ENCODE measurements at regions not wholly inside any gene's neighbourhood (a gene's known extent, or its start where the extent isn't known, plus 50 kb on each side); places are given as distances from the start of the nearest gene placed in this dataset.
A peak's percentile ranks its signal among the peaks of the same experiment; 100 is the strongest.

GRCh38 chr12:13437541-13437940, 241.0 kb downstream of the EMP1 start:
- Mint-ChIP-seq H3K36me3 (ENCODE audit: low read depth) (no peaks in the 10 kb centered on the region), H3K4me1 (no peaks in the 10 kb centered on the region), H3K4me3 (no peak overlapping the region), H3K9me3 (no peaks in the 10 kb centered on the region), H3K27ac (no peak overlapping the region), H3K27me3 (peaks cover 3% of the 10 kb centered on the region)
- intact Hi-C loops (cut with micrococcal nuclease) = no loop called here
- peak; percentile 8 for DNase-seq

DNA sequence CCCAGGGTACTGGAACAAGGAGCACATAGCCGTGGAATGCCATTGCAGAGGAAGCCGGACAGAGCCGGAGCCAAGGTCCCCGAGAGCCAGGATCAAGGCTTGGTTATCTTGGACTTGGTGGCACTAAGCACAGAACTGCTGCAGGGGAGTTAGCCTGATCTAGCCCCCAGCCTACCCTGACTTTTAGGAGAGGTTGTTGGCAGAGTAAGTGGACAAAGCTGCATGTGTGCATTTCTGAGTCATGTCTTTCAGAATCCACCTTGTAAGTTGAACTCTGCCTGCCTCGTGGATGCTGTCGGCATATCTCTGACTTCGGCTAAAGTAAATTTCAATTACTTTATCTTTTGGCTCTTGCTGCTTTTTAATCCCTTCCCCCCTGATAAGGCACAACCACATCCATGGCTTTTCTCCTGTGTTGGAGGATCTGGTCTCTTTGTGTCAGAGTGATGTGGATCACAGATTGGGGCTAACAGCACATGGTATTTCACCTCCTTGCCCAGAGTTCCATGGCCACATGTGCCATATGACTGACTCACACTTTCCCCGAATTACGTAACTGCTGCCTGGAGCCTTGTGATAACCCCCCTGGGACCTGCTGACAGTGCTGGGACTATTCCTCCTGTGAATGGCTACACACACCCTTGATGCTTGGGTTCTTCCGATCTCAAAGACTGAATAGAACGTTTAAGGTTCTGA, 240.3 kb downstream of the EMP1 start:
- DNase-seq = peak; percentile 44
- Mint-ChIP-seq H3K27ac (no peak overlapping the region), H3K36me3 (ENCODE audit: low read depth) (no peaks in the 10 kb centered on the region), H3K4me3 (no peak overlapping the region), H3K9me3 (no peaks in the 10 kb centered on the region), H3K27me3 (peaks cover 3% of the 10 kb centered on the region), H3K4me1 (no peaks in the 10 kb centered on the region)
- intact Hi-C loops (cut with micrococcal nuclease) = no loop called here

GRCh38 chr12:13436182-13436581, 239.7 kb downstream of the EMP1 start:
- Mint-ChIP-seq H3K36me3 (ENCODE audit: low read depth) (no peaks in the 10 kb centered on the region), H3K27me3 (peaks cover 3% of the 10 kb centered on the region), H3K9me3 (no peaks in the 10 kb centered on the region), H3K4me3 (no peak overlapping the region), H3K4me1 (no peaks in the 10 kb centered on the region), H3K27ac (no peak overlapping the region)
- DNase-seq = peak; percentile 16
- intact Hi-C loops (cut with micrococcal nuclease) = no loop called here

DNA sequence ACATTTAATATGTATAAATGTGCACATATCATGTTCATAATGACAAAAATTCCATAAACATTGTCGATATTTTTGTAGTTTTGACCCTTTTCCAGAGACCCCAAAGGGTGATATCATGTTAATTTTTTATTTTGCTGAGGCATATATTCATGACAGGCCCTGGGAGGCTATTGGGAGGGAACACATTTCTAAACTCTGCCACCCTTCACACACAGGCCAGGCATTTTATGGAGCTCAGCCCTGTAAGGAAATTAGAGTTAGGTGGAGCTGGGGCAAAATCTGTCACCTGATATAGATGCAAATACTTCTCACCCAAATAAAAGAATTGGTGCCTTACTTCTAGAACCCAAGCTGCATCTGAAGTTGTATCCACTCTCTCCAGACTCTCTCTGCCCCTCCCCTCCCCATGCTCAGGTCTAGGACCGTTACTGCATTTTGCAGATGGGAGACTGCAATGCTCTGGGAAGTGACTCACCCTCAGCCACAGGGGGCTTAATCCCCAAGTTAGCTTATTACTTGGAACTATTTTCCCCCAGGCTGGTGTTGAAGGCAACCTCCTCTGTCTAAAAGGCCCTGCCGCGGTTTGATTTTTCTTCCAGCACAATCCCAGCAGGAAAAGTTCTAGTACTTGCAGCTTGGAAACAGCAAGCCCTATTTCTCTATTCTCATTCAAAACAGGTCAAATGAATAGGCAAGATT, 238.9 kb downstream of the EMP1 start:
- H3K36me3 Mint-ChIP-seq (ENCODE audit: low read depth) = no peaks in the 10 kb centered on the region
- intact Hi-C loops (cut with micrococcal nuclease) = no loop called here
- H3K27me3 Mint-ChIP-seq = peaks cover 3% of the 10 kb centered on the region
- DNase-seq = peak; percentile 15
- no peak overlapping the region for H3K27ac Mint-ChIP-seq
- no peak overlapping the region for H3K4me3 Mint-ChIP-seq
- H3K4me1 Mint-ChIP-seq = no peaks in the 10 kb centered on the region
- no peaks in the 10 kb centered on the region for H3K9me3 Mint-ChIP-seq

GRCh38 chr12:13433768-13434167, 237.2 kb downstream of the EMP1 start:
- Mint-ChIP-seq H3K9me3 (no peaks in the 10 kb centered on the region), H3K27ac (no peak overlapping the region), H3K4me1 (no peaks in the 10 kb centered on the region), H3K27me3 (peaks cover 3% of the 10 kb centered on the region), H3K4me3 (no peak overlapping the region), H3K36me3 (ENCODE audit: low read depth) (no peaks in the 10 kb centered on the region)
- no peak for DNase-seq
- intact Hi-C loops (cut with micrococcal nuclease) = no loop called here

GRCh38 chr12:13431041-13431440, 234.5 kb downstream of the EMP1 start:
- intact Hi-C loops (cut with micrococcal nuclease) = no loop called here
- DNase-seq = no peak
- H3K4me3 Mint-ChIP-seq = no peak overlapping the region
- H3K27me3 Mint-ChIP-seq = peaks cover 3% of the 10 kb centered on the region
- H3K36me3 Mint-ChIP-seq (ENCODE audit: low read depth) = no peaks in the 10 kb centered on the region
- H3K9me3 Mint-ChIP-seq = no peaks in the 10 kb centered on the region
- no peak overlapping the region for H3K27ac Mint-ChIP-seq
- no peaks in the 10 kb centered on the region for H3K4me1 Mint-ChIP-seq

DNA sequence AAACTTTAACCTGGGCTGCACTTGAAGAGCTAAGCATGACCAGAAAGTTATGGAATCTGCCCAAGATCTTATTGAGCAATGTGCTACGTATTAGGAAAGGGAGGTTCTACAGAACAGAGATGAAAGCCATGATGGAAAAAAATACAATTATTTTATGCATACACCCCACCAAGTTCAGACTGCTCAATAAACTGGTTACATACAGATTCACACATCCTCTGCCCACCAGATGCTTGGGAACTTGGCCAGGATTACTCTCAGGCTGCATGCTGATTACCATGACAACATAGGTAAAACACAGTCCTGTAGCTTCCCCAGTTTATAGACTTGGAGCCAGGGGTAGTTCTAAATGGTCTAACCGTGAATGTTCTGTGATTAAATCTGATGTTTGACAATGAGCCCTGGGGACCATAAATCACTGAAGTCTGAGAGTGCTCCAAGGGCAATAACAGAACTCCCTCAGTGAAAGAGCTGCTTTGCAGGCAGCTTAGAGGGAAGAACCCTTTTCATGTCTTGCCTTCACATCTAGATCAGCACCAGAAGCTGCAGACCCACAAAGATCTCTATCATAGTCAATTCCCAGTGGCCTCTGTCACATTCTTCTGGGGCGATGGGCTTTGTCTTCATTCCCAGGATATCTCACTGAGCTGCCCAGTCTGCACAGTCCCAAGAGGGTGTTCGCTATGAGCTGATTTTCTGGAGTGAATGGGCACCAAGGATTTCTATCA, 232.2 kb downstream of the EMP1 start:
- Mint-ChIP-seq H3K27me3 (peaks cover 3% of the 10 kb centered on the region), H3K36me3 (ENCODE audit: low read depth) (no peaks in the 10 kb centered on the region), H3K27ac (no peak overlapping the region), H3K4me1 (no peaks in the 10 kb centered on the region), H3K9me3 (no peaks in the 10 kb centered on the region), H3K4me3 (no peak overlapping the region)
- intact Hi-C loops (cut with micrococcal nuclease) = no loop called here
- DNase-seq = no peak

GRCh38 chr12:13425766-13426165, 229.2 kb downstream of the EMP1 start:
- intact Hi-C loops (cut with micrococcal nuclease) = no loop called here
- DNase-seq = no peak
- no peaks in the 10 kb centered on the region for H3K9me3 Mint-ChIP-seq
- H3K27ac Mint-ChIP-seq = no peak overlapping the region
- H3K4me3 Mint-ChIP-seq = no peak overlapping the region
- no peaks in the 10 kb centered on the region for H3K4me1 Mint-ChIP-seq
- H3K36me3 Mint-ChIP-seq (ENCODE audit: low read depth) = no peaks in the 10 kb centered on the region
- H3K27me3 Mint-ChIP-seq = no peaks in the 10 kb centered on the region

GRCh38 chr12:13422291-13422690, 225.8 kb downstream of the EMP1 start:
- Mint-ChIP-seq H3K4me1 (no peaks in the 10 kb centered on the region), H3K4me3 (no peak overlapping the region), H3K27me3 (peaks cover 2% of the 10 kb centered on the region), H3K27ac (no peak overlapping the region), H3K9me3 (no peaks in the 10 kb centered on the region), H3K36me3 (ENCODE audit: low read depth) (no peaks in the 10 kb centered on the region)
- DNase-seq = no peak
- intact Hi-C loops (cut with micrococcal nuclease) = no loop called here

DNA sequence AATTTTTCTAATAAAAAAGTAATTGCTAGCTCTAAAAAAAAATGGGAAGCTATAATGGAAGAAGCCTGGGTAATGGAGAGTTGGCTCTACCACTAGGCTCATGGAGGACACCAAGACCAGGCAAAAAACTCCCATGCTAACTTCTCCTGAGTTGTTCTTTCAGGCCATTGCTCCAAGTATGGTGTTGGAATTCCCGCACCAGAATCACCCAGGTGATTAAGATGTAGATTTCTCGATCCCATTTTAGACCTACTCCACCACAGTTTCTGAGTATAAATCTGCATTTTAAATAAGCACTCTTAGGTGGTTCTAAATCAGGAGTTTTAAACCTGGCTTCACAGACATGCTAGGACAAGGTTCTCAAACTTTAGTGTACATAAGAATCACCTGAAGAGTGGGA, 221.0 kb downstream of the EMP1 start:
- intact Hi-C loops (cut with micrococcal nuclease) = no loop called here
- H3K27me3 Mint-ChIP-seq = peaks cover 3% of the 10 kb centered on the region
- no peaks in the 10 kb centered on the region for H3K36me3 Mint-ChIP-seq (ENCODE audit: low read depth)
- H3K27ac Mint-ChIP-seq = no peak overlapping the region
- no peaks in the 10 kb centered on the region for H3K9me3 Mint-ChIP-seq
- no peak for DNase-seq
- H3K4me1 Mint-ChIP-seq = no peaks in the 10 kb centered on the region
- H3K4me3 Mint-ChIP-seq = no peak overlapping the region

GRCh38 chr12:13411287-13411686, 214.8 kb downstream of the EMP1 start:
- no peak overlapping the region for H3K27ac Mint-ChIP-seq
- H3K4me3 Mint-ChIP-seq = no peak overlapping the region
- intact Hi-C loops (cut with micrococcal nuclease) = no loop called here
- no peaks in the 10 kb centered on the region for H3K36me3 Mint-ChIP-seq (ENCODE audit: low read depth)
- DNase-seq = no peak
- peaks cover 13% of the 10 kb centered on the region for H3K9me3 Mint-ChIP-seq
- H3K4me1 Mint-ChIP-seq = no peaks in the 10 kb centered on the region
- peaks cover 2% of the 10 kb centered on the region for H3K27me3 Mint-ChIP-seq

DNA sequence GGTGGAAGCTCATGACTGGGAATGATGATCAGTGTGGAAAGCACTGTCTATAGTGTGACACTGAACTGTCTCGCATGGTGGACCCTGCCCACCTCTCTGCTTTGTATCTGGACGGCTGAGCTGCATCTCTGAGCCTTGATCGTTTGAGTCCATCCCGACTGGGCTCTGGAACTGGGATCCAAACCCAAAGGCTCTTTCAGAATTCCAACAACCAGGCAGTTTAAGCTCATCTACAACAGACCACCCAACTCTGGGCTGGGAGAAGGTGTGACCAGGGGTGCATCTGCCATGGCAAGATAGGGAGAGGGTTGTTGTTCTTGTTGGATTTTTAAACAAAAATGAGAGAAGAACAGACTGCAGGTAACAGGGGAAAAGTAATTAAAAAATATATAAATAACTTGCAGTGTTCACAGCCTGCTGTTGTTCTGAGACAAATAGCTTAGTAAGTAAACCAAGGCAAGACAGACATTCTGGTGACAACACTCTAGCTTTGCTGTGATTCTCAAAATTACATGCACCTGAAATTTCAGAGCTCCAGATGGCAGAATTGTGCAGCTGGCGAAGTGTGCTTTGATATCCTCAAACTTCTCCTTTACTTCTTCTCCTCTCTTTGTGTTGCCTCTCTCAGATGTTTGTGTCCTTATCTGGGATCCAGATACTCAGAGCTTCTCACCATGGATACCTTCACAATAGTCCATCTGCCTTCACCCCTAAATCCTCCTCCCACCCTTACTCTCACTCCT, 209.6 kb downstream of the EMP1 start:
- Mint-ChIP-seq H3K9me3 (peaks cover 8% of the 10 kb centered on the region), H3K27ac (no peak overlapping the region), H3K27me3 (no peaks in the 10 kb centered on the region), H3K4me3 (no peak overlapping the region), H3K4me1 (no peaks in the 10 kb centered on the region), H3K36me3 (ENCODE audit: low read depth) (no peaks in the 10 kb centered on the region)
- intact Hi-C loops (cut with micrococcal nuclease) = no loop called here
- no peak for DNase-seq

- Mint-ChIP-seq H3K36me3 (ENCODE audit: low read depth) (no peaks in the 10 kb centered on the region), H3K27me3 (no peaks in the 10 kb centered on the region), H3K4me1 (no peaks in the 10 kb centered on the region), H3K4me3 (no peak overlapping the region), H3K27ac (no peak overlapping the region), H3K9me3 (no peaks in the 10 kb centered on the region)
- no peak for DNase-seq
- intact Hi-C loops (cut with micrococcal nuclease) = no loop called here
Observed at GRCh38 chr12:13404631-13405473, 208.3 kb downstream of the EMP1 start.

Data from activated CD4-positive, alpha-beta T cell treated with anti-CD3 and anti-CD28 coated beads, Interleukin-2, amount 10 ng/mL, durations not matched to agents 24 days and 14 days (primary cell).